Transverse colon (tissue), 3 donors: ENCODE measurements at regions not wholly inside any gene's neighbourhood (a gene's known extent, or its start where the extent isn't known, plus 50 kb on each side); places are given as distances from the start of the nearest gene placed in this dataset.

ENCODE experiments used
- CTCF ChIP-seq, 5 experiments: fragments of 200-600 bp in 3 of 5; fragments of 450-650 bp in 2 of 5; sonication (generic) in 3 of 5; IDR thresholded peaks; 1 replicate in 2 of 5; 2 replicates in 3 of 5; pipeline ENCODE4 v1.5.1; 2016 to 2017; ENCODE audit warnings: antibody characterized with exemption in 5 of 5, inconsistent platforms in 3 of 5, mild to moderate bottlenecking in 2 of 5, moderate library complexity in 1 of 5
- EP300 ChIP-seq: sonication (generic); formaldehyde crosslinking; IDR thresholded peaks from one replicate; pipeline ENCODE4 v1.6.1; 2017; ENCODE audit warnings: antibody characterized with exemption, low read depth

DNA sequence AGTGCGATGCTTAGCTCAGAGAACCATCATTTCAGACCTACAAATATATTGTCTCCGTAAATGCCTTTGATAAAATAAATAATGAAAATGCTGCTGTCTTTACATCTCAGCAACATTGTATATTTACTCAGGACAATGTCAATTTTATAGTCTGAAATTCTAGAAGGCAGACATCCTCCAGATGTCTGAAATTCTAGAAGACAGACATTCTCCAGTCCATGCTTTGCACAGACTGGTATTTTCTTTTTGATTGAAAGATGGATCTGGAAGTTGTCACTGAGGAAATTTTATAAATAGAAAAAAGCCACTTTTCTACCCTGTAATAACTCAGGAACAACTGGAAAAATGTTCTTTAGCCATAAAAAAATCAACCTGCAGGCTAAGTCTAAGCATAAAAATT is 2293.3 kb downstream of the PCDH9 start:
- TF ChIP-seq EP300, result no peak
- no peak for TF ChIP-seq CTCF (IDR thresholded peaks at IDR 0.05)
